Thyroid gland (tissue), 4 donors: ENCODE measurements at regions not wholly inside any gene's neighbourhood (a gene's known extent, or its start where the extent isn't known, plus 50 kb on each side); places are given as distances from the start of the nearest gene placed in this dataset.

Experiments used
- DNase-seq, 2 donors: peaks; one replicate each; pipeline ENCODE4 v3.0.0-alpha.2; 2019
- H3K27ac ChIP-seq, 3 donors: fragments of 200-600 bp; sonication (generic); 1 replicate in 2 of 3; 2 replicates in 1 of 3; pipeline ENCODE4 v1.5.1; 2016 to 2019; ENCODE audit warnings: mild to moderate bottlenecking in 1 of 3, moderate library complexity in 1 of 3
- H3K27me3 ChIP-seq: fragments of 200-600 bp; sonication (generic); one replicate; pipeline ENCODE4 v1.5.1; 2019
- H3K36me3 ChIP-seq, 2 donors: fragments of 200-600 bp; sonication (generic); one replicate each; pipeline ENCODE4 v1.5.1; 2016 to 2019
- H3K4me1 ChIP-seq, 2 donors: fragments of 200-600 bp; sonication (generic); one replicate each; pipeline ENCODE4 v1.5.1; 2017 to 2019
- H3K4me3 ChIP-seq, 3 donors: fragments of 200-600 bp; sonication (generic); replicated peaks in 1 of 3; 1 replicate in 2 of 3; 2 replicates in 1 of 3; pipeline ENCODE4 v1.5.1; 2016; ENCODE audit warnings: mild to moderate bottlenecking in 1 of 3
- H3K9me3 ChIP-seq: fragments of 200-600 bp; sonication (generic); one replicate; pipeline ENCODE4 v1.5.1; 2017
- CTCF ChIP-seq, 6 experiments: fragments of 200-600 bp in 3 of 6; fragments of 450-650 bp in 3 of 6; sonication (generic) in 3 of 6; IDR thresholded peaks; one replicate each; pipeline ENCODE4 v1.5.1; 2016 to 2019; ENCODE audit warnings: antibody characterized with exemption in 6 of 6, mild to moderate bottlenecking in 2 of 6, inconsistent platforms in 1 of 6, moderate library complexity in 1 of 6
- POLR2A ChIP-seq, 2 donors: fragments of 450-650 bp; IDR thresholded peaks; one replicate each; pipeline ENCODE4 v1.6.1; 2017; ENCODE audit warnings: antibody characterized with exemption in 2 of 2, mild to moderate bottlenecking in 2 of 2, moderate library complexity in 1 of 2
- WGBS, 2 donors: methylation state at CpG; one replicate each; pipeline ENCODE4 v1.1.5; 2017; 5-methylcytosine and 5-hydroxymethylcytosine counted together
- intact Hi-C: fragments of 100-400 bp; cut with DNase I; formaldehyde crosslinking; loops from one replicate; pipeline ENCODE4 v1.15.1; 2023

- intact Hi-C loops: no loop called here
- DNase-seq: no peak
- H3K27me3 ChIP-seq: no peaks in the 10 kb centered on the region
- H3K9me3 ChIP-seq: no peaks in the 10 kb centered on the region
- no peaks in the 10 kb centered on the region for H3K4me1 ChIP-seq
- no peak overlapping the region for H3K4me3 ChIP-seq
- peak overlapping the region in 1 of 3 donors; percentile 29 for H3K27ac ChIP-seq
- no peak for TF ChIP-seq CTCF (IDR thresholded peaks at IDR 0.05)
- H3K36me3 ChIP-seq: no peaks in the 10 kb centered on the region
- WGBS, 2 donors: 62 to 65% methylated on average over 3 of the region's 3 CpGs
Measured at GRCh38 chr7:27389496-27389895, 146.9 kb downstream of the EVX1 start.

- TF ChIP-seq CTCF (IDR thresholded peaks at IDR 0.05) (no peak), POLR2A (IDR thresholded peaks at IDR 0.05) (no peak)
- H3K4me1 ChIP-seq: no peaks in the 10 kb centered on the region
- H3K27me3 ChIP-seq: no peaks in the 10 kb centered on the region
- DNase-seq: no peak
- H3K36me3 ChIP-seq: no peaks in the 10 kb centered on the region
- intact Hi-C loops: no loop called here
- no peaks in the 10 kb centered on the region for H3K9me3 ChIP-seq
- no peak overlapping the region for H3K27ac ChIP-seq
- H3K4me3 ChIP-seq: no peak overlapping the region
- 83 to 88% methylated on average over 1 of the region's 1 CpG for WGBS, 2 donors
Measured at GRCh38 chr7:27392477-27392876, 149.9 kb downstream of the EVX1 start.

- H3K4me1 ChIP-seq: no peaks in the 10 kb centered on the region
- no peak overlapping the region for H3K4me3 ChIP-seq
- no peaks in the 10 kb centered on the region for H3K36me3 ChIP-seq
- no peak for DNase-seq
- TF ChIP-seq POLR2A (IDR thresholded peaks at IDR 0.05) (no peak), CTCF (IDR thresholded peaks at IDR 0.05) (no peak)
- intact Hi-C loops: no loop called here
- 90% methylated on average over 2 of the region's 2 CpGs for WGBS, 2 donors
- no peaks in the 10 kb centered on the region for H3K27me3 ChIP-seq
- H3K9me3 ChIP-seq: no peaks in the 10 kb centered on the region
- no peak overlapping the region for H3K27ac ChIP-seq
Measured at GRCh38 chr7:27394871-27395270, 152.3 kb downstream of the EVX1 start.

GRCh38 chr7:27395626-27396025 is 153.0 kb downstream of the EVX1 start:
- intact Hi-C loops: no loop called here
- Histone ChIP-seq H3K9me3 (no peaks in the 10 kb centered on the region), H3K4me3 (no peak overlapping the region), H3K36me3 (no peaks in the 10 kb centered on the region), H3K4me1 (no peaks in the 10 kb centered on the region), H3K27ac (no peak overlapping the region), H3K27me3 (no peaks in the 10 kb centered on the region)
- DNase-seq: no peak
- TF ChIP-seq POLR2A (IDR thresholded peaks at IDR 0.05): no peak
- no peak for TF ChIP-seq CTCF (IDR thresholded peaks at IDR 0.05)
- WGBS, 2 donors: 80 to 89% methylated on average over 3 of the region's 3 CpGs

- H3K27ac ChIP-seq: no peak overlapping the region
- intact Hi-C loops: no loop called here
- 91 to 95% methylated on average over 3 of the region's 3 CpGs for WGBS, 2 donors
- H3K4me3 ChIP-seq: no peak overlapping the region
- H3K4me1 ChIP-seq: no peaks in the 10 kb centered on the region
- DNase-seq: no peak
- no peaks in the 10 kb centered on the region for H3K9me3 ChIP-seq
- no peaks in the 10 kb centered on the region for H3K27me3 ChIP-seq
- no peak for TF ChIP-seq CTCF (IDR thresholded peaks at IDR 0.05)
- no peak for TF ChIP-seq POLR2A (IDR thresholded peaks at IDR 0.05)
- no peaks in the 10 kb centered on the region for H3K36me3 ChIP-seq
Measured at GRCh38 chr7:27397503-27397902, 154.9 kb downstream of the EVX1 start.
